GM23248 (cell line): ENCODE measurements at regions not wholly inside any gene's neighbourhood (a gene's known extent, or its start where the extent isn't known, plus 50 kb on each side); places are given as distances from the start of the nearest gene placed in this dataset.

Experiments
- EZH2 ChIP-seq: fragments of 200-600 bp; sonication (generic); IDR thresholded peaks from 2 replicates; pipeline ENCODE4 v1.6.1; 2018; ENCODE audit warnings: antibody characterized with exemption, mild to moderate bottlenecking; ENCODE audit not compliant: insufficient read depth, poor library complexity, severe bottlenecking
- EZH2phosphoT487 ChIP-seq: fragments of 200-600 bp; sonication (generic); IDR thresholded peaks from 2 replicates; pipeline ENCODE4 v1.6.1; 2018; ENCODE audit warnings: antibody characterized with exemption, moderate library complexity, mild to moderate bottlenecking, low read depth; ENCODE audit not compliant: insufficient read depth

- no peak for TF ChIP-seq EZH2phosphoT487
- TF ChIP-seq EZH2: no peak
Measured at GRCh38 chr11:32312206-32312817, 123.0 kb downstream of the WT1 start.
